Esophagus (tissue), 2 donors: ENCODE measurements at regions not wholly inside any gene's neighbourhood (a gene's known extent, or its start where the extent isn't known, plus 50 kb on each side); places are given as distances from the start of the nearest gene placed in this dataset.

Experiments
- H3K27ac ChIP-seq, 2 donors: one replicate each; pipeline ENCODE4 v1.5.1; 2013; ENCODE audit warnings: low read depth in 2 of 2, mild to moderate bottlenecking in 2 of 2, inconsistent platforms in 1 of 2, low read length in 1 of 2, moderate library complexity in 1 of 2
- H3K27me3 ChIP-seq, 2 donors: one replicate each; pipeline ENCODE4 v1.6.1; 2013; ENCODE audit warnings: low read length in 2 of 2, control low read depth in 1 of 2, mild to moderate bottlenecking in 1 of 2; ENCODE audit not compliant: insufficient read depth in 2 of 2, control insufficient read depth in 1 of 2
- H3K36me3 ChIP-seq, 2 donors: one replicate each; pipeline ENCODE4 v1.6.1; 2013; ENCODE audit warnings: low read length in 1 of 2; ENCODE audit not compliant: control insufficient read depth in 2 of 2, insufficient read depth in 2 of 2
- H3K4me1 ChIP-seq, 2 donors: one replicate each; pipeline ENCODE4 v1.6.1; 2013; ENCODE audit warnings: low read length in 1 of 2; ENCODE audit not compliant: control insufficient read depth in 2 of 2, insufficient read depth in 2 of 2
- H3K4me3 ChIP-seq, 2 donors: one replicate each; pipeline ENCODE4 v1.5.1; 2013; ENCODE audit warnings: low read length in 2 of 2, mild to moderate bottlenecking in 2 of 2, low read depth in 1 of 2, moderate library complexity in 1 of 2
- H3K9me3 ChIP-seq, 2 donors: one replicate each; pipeline ENCODE4 v1.6.1; 2013; ENCODE audit warnings: mild to moderate bottlenecking in 2 of 2, low read depth in 1 of 2, low read length in 1 of 2, moderate library complexity in 1 of 2; ENCODE audit not compliant: control insufficient read depth in 2 of 2, insufficient read depth in 1 of 2
- WGBS, 2 donors: extraction: QIAGEN DNeasy Blood & Tissue Kit; methylation state at CpG; one replicate each; pipeline ENCODE4 v1.1.7; 2013; 5-methylcytosine and 5-hydroxymethylcytosine counted together
- donor health status: healthy with polysubstance abuse.
- donor health status: Bipolar disorder and iron deficiency.

DNA sequence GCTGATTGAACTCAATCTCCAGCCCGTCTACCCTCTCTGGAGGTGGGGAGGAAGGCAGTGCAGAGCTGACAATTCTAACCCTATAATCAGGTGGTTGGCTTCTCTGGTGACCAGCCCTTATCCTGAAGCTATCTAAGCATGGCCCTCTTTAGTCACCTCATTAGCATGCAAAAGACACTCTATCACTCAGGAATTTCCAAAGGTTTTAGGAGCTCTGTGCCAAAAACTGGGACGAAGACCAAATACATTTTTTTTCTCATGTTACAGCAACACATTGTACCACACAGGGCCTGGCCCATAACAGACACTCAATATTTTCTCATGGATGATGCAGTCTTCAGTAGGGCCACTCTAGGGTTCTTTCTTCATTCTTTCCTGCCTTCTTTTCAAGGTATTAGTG is 118.8 kb upstream of the VLDLR start:
- WGBS, 2 donors, result 76 to 93% methylated on average over 2 of the region's 2 CpGs
- H3K4me3 ChIP-seq, result no peak overlapping the region

DNA sequence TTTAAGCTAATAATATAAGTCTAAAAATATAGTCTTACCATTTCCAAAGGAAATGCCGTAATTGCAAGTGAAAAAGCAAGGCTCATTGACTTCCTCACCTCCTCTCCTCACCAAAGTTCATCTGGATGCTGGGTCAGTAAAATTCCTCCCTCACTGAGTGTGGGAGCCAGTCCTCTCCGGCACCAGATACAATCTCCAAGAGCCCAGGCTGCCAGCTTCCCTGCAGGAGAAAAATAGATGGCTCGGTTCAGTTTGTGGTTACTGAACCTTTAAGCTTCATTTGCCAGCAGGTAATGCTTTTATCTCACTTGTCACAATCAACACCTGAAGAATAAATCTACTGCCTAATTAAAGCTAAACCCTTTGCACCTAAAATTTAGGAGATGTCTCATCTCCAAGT is 115.3 kb upstream of the VLDLR start:
- no peak overlapping the region for H3K4me3 ChIP-seq
- 71% methylated on average over 3 of the region's 3 CpGs for WGBS, 2 donors
- H3K27me3 ChIP-seq, result no peaks in the 10 kb centered on the region

More for the DNA sequence above, 118.8 kb upstream of the VLDLR start:
- Histone ChIP-seq H3K27me3 (no peaks in the 10 kb centered on the region), H3K36me3 (no peaks in the 10 kb centered on the region), H3K27ac (no peak overlapping the region), H3K4me1 (no peaks in the 10 kb centered on the region), H3K9me3 (no peaks in the 10 kb centered on the region)

DNA sequence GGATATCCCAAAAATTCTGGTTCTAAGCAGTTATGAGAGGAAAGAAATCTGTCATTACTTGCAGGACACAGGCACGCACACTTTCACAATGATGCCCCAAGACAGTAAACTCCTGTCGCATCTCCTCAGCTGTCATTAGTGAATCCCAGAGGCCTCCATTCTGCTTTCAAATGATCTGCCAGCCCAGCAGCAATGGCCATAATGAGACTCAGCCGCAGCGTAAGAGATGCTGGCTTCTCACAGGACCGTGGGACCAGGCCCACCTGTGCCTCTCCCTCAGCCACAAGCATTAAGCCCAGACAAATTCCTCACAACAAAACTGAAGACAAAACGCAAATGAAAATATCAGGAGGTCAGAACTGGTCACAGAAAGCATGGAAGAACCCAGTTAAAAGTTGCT is 98.0 kb upstream of the VLDLR start:
- no peaks in the 10 kb centered on the region for H3K27me3 ChIP-seq
- H3K4me3 ChIP-seq, result no peak overlapping the region
- peaks cover 0 to 2% of the 10 kb centered on the region in 2 donors for H3K9me3 ChIP-seq
- H3K36me3 ChIP-seq, result no peaks in the 10 kb centered on the region
- no peak overlapping the region for H3K27ac ChIP-seq
- 84 to 92% methylated on average over 6 of the region's 6 CpGs for WGBS, 2 donors
- H3K4me1 ChIP-seq, result no peaks in the 10 kb centered on the region

More for the DNA sequence above, 115.3 kb upstream of the VLDLR start:
- Histone ChIP-seq H3K4me1 (no peaks in the 10 kb centered on the region), H3K27ac (no peak overlapping the region), H3K9me3 (no peaks in the 10 kb centered on the region), H3K36me3 (no peaks in the 10 kb centered on the region)

DNA sequence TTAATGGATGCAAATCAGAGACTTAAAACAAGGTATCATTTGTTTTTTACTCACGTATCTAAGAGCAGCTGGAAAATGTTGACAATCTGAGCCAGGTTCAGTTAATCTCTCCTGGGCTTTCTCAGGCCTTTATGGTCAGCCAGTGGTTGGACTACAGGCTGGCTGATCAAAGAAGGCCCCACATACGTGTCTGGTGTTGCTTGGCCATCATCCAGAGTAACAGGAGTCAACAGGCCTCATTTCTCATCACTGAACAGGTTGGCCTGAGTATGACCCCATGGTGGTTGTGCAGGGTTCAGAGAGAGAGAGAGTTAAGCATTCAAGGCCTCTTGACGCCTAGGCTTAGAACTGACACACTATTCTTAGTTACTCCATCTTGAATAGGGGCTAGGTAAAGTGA is 97.0 kb upstream of the VLDLR start:
- peaks cover 0 to 2% of the 10 kb centered on the region in 2 donors for H3K9me3 ChIP-seq
- H3K27ac ChIP-seq, result no peak overlapping the region
- no peak overlapping the region for H3K4me3 ChIP-seq
- WGBS, 2 donors, result 58 to 65% methylated on average over 3 of the region's 3 CpGs
- H3K27me3 ChIP-seq, result no peaks in the 10 kb centered on the region
- no peaks in the 10 kb centered on the region for H3K36me3 ChIP-seq
- H3K4me1 ChIP-seq, result no peaks in the 10 kb centered on the region

DNA sequence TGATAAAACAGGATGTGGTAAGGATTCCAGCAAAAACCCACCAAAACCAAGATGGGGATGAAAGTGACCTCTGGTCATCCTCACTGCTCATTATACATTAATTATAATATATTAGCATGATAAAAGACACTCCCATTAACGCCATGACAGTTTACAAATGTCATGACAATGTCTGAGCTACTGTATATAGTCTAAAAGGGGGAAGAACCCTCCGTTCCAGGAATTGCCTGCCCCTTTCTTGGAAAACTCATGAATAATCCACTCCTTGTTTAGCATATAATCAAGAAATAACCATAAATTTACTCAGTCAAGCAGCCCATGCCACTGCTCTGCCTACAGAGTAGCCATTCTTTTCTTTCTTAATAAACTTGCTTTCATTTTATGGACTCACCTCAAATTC is 96.4 kb upstream of the VLDLR start:
- Histone ChIP-seq H3K4me3 (no peak overlapping the region), H3K27ac (no peak overlapping the region)

DNA sequence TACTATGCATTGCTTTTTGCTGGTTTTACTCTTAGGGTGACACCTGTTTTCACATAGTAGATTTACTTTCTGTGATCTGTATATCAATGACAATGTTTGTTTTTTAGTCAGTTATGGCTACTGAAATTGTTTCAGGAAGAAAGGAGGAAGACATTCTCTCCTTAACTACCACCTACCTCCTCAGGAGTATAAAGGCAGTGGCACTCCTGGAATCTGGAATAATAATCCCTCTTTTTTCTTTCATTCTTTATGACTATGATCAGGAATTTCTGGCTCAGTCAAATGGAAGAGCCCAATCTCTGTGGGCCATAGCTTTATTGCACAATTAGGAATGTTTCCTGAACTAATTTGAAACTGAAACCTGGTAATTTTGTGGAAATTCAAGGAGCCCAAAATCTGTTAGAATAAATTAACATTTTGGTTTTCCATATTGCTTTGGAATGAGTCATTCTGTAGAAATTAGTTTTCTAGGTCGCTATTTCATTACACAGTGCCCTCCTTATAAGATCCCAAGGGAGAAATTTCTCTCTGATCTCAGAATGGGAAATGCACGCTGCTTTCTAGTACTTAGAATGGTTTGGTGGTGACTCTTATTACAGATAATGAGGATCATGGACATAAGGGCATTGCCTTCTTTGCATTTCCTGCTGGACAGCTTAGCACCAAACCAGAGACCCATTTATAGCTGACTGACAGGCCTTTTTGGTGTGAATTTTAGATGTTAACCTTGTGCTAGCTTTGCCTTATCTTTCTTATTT is 95.3 kb upstream of the VLDLR start:
- no peaks in the 10 kb centered on the region for H3K27me3 ChIP-seq
- peaks cover 0 to 2% of the 10 kb centered on the region in 2 donors for H3K9me3 ChIP-seq
- no peak overlapping the region for H3K4me3 ChIP-seq
- no peaks in the 10 kb centered on the region for H3K4me1 ChIP-seq
- H3K27ac ChIP-seq, result no peak overlapping the region
- 75 to 79% methylated on average over 2 of the region's 2 CpGs for WGBS, 2 donors
- no peaks in the 10 kb centered on the region for H3K36me3 ChIP-seq

More for the DNA sequence above, 96.4 kb upstream of the VLDLR start:
- H3K36me3 ChIP-seq, result no peaks in the 10 kb centered on the region
- peaks cover 0 to 2% of the 10 kb centered on the region in 2 donors for H3K9me3 ChIP-seq
- H3K4me1 ChIP-seq, result no peaks in the 10 kb centered on the region
- WGBS, 2 donors, result 84 to 90% methylated on average over 2 of the region's 2 CpGs
- no peaks in the 10 kb centered on the region for H3K27me3 ChIP-seq

DNA sequence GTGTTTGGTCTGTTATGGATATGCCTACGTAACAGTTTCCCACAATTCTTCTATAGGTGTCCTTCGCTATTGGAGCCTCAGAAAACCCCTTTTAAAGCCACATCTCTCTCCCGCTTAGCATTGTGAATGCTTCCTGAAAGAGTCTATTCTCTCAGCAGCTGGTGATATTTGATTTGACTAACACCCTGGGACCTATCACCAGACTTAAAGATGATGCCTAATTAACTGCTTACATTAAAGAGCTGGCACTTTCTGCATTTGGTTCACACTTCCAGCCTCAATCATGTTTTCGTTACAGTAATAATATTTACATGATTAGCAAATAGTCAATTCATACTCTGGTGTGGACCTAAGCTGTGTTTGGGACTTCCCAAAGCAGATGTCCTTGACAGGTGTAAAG is 90.1 kb upstream of the VLDLR start:
- Histone ChIP-seq H3K27ac (no peak overlapping the region), H3K36me3 (no peaks in the 10 kb centered on the region)
- 86 to 90% methylated on average over 4 of the region's 4 CpGs for WGBS, 2 donors

DNA sequence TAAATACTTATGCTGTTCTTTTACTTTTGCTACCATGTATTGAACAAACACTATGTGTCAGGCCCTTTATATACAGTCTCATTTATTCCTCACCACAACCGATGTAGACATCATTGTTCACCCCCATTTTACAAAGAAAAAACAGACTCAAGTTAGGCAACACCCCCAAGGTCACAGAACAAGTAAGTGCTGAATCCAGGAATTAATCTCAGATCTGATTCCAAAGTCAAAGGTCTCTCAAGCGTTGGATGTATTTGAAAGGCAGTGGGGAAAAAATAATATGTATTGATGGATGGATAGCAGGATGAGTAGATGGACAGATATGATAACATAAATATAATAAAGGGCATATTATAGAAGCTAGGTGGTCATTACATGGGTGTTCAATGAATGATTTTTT is 85.1 kb upstream of the VLDLR start:
- Histone ChIP-seq H3K36me3 (no peaks in the 10 kb centered on the region), H3K4me3 (no peak overlapping the region), H3K27ac (no peak overlapping the region), H3K9me3 (peaks cover 0 to 3% of the 10 kb centered on the region in 2 donors), H3K4me1 (no peaks in the 10 kb centered on the region), H3K27me3 (no peaks in the 10 kb centered on the region)
- WGBS, 2 donors, result 72 to 81% methylated on average over 2 of the region's 2 CpGs

More for the DNA sequence above, 90.1 kb upstream of the VLDLR start:
- Histone ChIP-seq H3K27me3 (no peaks in the 10 kb centered on the region), H3K9me3 (no peaks in the 10 kb centered on the region), H3K4me1 (no peaks in the 10 kb centered on the region), H3K4me3 (no peak overlapping the region)

DNA sequence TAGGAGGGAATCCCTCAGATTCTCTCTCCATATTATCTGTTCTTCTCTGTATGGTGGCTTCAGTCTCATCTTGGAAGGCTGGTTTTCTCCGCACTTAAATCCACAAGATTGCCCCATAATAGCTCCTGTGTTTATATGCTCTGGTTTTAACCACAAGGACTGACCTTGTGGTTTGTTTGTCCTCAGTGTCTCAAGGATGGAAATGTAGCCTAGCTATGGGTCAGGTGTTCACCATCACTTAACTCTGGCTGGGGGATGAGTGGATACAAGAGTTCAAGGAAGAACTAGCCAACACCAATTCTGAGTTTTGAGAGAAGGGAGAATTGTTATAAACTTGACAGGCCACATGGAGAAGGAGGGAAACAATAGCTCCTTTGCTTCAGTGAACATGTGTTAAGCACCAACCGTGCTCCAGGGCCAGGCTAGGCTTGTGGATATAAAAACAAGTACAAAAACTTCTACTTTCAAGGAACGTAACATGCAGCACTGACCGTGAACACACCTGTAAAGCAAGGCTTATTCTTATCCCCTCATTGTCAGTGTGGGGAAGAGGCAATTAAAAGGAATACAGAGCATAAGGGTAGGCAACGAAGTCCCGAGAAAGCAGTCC is 75.6 kb upstream of the VLDLR start:
- no peaks in the 10 kb centered on the region for H3K4me1 ChIP-seq
- WGBS, 2 donors, result 82 to 83% methylated on average over 6 of the region's 6 CpGs
- H3K27me3 ChIP-seq, result no peaks in the 10 kb centered on the region
- H3K27ac ChIP-seq, result no peak overlapping the region
- no peaks in the 10 kb centered on the region for H3K36me3 ChIP-seq
- no peak overlapping the region for H3K4me3 ChIP-seq
- no peaks in the 10 kb centered on the region for H3K9me3 ChIP-seq
